Hepatocyte (in vitro differentiated cells): ENCODE measurements at regions not wholly inside any gene's neighbourhood (a gene's known extent, or its start where the extent isn't known, plus 50 kb on each side); places are given as distances from the start of the nearest gene placed in this dataset.

Experiments used
- CTCF ChIP-seq: fragments of 200-600 bp; sonication (generic); IDR thresholded peaks from 2 replicates; pipeline ENCODE4 v1.5.1; 2016; ENCODE audit warnings: antibody characterized with exemption, mild to moderate bottlenecking; ENCODE audit not compliant: poor library complexity
- EZH2 ChIP-seq: fragments of 200-600 bp; sonication (generic); IDR thresholded peaks from 2 replicates; pipeline ENCODE4 v1.6.1; 2016; ENCODE audit warnings: antibody characterized with exemption, mild to moderate bottlenecking, borderline replicate concordance
- EZH2phosphoT487 ChIP-seq: fragments of 200-600 bp; sonication (generic); IDR thresholded peaks from one replicate; pipeline ENCODE4 v1.6.1; 2018; ENCODE audit warnings: antibody characterized with exemption, mild to moderate bottlenecking, low read depth, moderate library complexity; ENCODE audit not compliant: unreplicated experiment, severe bottlenecking

DNA sequence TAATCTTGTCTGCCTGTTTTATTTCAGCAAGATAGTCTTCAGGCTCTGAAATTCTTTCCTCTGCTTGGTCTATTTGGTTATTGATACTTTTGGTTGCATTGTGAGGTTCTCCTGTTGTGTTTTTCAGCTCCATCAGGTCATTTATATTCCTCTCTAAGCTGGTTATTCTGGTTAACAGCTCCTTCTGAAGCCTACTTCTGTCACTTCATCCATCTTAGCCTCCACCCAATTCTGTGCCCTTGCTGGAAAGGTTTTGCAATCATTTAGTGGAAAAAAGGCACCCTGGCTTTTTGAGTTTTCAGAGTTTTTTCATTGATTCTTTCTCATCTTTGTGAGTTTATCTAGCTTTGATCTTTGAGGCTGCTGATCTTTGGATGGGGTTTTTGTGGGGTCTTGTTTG, 647.7 kb downstream of the SPRY1 start:
- TF ChIP-seq CTCF = no peak
- TF ChIP-seq EZH2 = no peak
- no peak for TF ChIP-seq EZH2phosphoT487
